Activated CD4-positive, alpha-beta T cell treated with anti-CD3 and anti-CD28 coated beads for 36 hours (primary cell): ENCODE measurements at regions not wholly inside any gene's neighbourhood (a gene's known extent, or its start where the extent isn't known, plus 50 kb on each side); places are given as distances from the start of the nearest gene placed in this dataset.

ENCODE experiments used
- ATAC-seq: fragments of 200-7000 bp; cut with Tn5 transposase; one replicate; pipeline ENCODE4 v1.10.0; 2021; ENCODE audit warnings: mild to moderate bottlenecking, moderate library complexity
- CTCF ChIA-PET: fragments of 350-600 bp; sonication (Branson Sonifier 250); formaldehyde crosslinking; loops from one replicate; lab custom pipeline; 2021; ENCODE audit warnings: antibody characterized with exemption; lab: Charles Lee
- POLR2A ChIA-PET: fragments of 350-600 bp; sonication (Branson Sonifier 250); formaldehyde crosslinking; loops from one replicate; lab custom pipeline; 2021; ENCODE audit warnings: antibody characterized with exemption, inconsistent platforms; lab: Charles Lee
- DNase-seq: peaks from one replicate; pipeline ENCODE4 v3.0.0-alpha.2; 2020
- H3K27ac Mint-ChIP-seq: one replicate; pipeline ENCODE4 v1.8.0; 2021; ENCODE audit warnings: mixed read lengths
- H3K27me3 Mint-ChIP-seq: one replicate; pipeline ENCODE4 v1.8.0; 2021; ENCODE audit warnings: mixed read lengths
- H3K36me3 Mint-ChIP-seq: one replicate; pipeline ENCODE4 v1.8.0; 2021; ENCODE audit warnings: low read depth, mixed read lengths
- H3K4me1 Mint-ChIP-seq: one replicate; pipeline ENCODE4 v1.8.0; 2021; ENCODE audit warnings: mixed read lengths
- H3K4me3 Mint-ChIP-seq: one replicate; pipeline ENCODE4 v1.8.0; 2021; ENCODE audit warnings: mild to moderate bottlenecking, moderate library complexity, mixed read lengths
- H3K9me3 Mint-ChIP-seq: one replicate; pipeline ENCODE4 v1.8.0; 2021; ENCODE audit warnings: low read depth, mixed read lengths
- intact Hi-C, 2 experiments: fragments of 100-400 bp; cut with DNase I in 1 of 2; cut with micrococcal nuclease in 1 of 2; formaldehyde crosslinking; loops; one replicate each; pipeline versions ENCODE4 v1.14.2 to v1.15.1; 2022 to 2024; cut with DNase I, micrococcal nuclease

DNA sequence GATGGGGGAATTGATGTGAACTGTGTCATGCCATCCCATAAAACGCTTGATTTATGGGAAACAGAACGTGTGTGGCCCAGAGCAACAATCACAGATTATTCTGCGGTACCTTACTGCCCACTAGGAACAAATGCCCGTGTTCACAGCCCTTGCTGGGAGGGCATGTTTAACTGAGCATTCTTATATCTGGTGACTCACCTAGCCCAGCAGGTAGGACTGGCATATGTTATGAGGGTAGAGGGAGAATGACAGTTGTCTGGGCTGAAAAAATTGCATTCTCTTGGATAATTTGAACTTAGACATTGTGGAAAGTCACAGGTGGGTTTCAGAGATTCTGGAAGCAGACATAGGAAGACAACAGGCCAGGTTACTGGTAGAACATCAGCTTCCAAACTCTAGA is 460.6 kb downstream of the DMRT2 start:
- ATAC-seq (no peak), DNase-seq (no peak)
- Mint-ChIP-seq H3K9me3 (no peaks in the 10 kb centered on the region), H3K4me1 (no peaks in the 10 kb centered on the region), H3K27me3 (peaks cover 8% of the 10 kb centered on the region), H3K27ac (no peak overlapping the region), H3K4me3 (no peak overlapping the region), H3K36me3 (no peaks in the 10 kb centered on the region)
- POLR2A ChIA-PET: no interaction called here
- intact Hi-C loops: no loop called here
- CTCF ChIA-PET: no interaction called here

GRCh38 chr9:1513105-1513504 is 462.9 kb downstream of the DMRT2 start:
- intact Hi-C loops: no loop called here
- no peak for ATAC-seq

GRCh38 chr9:1514250-1514649 is 464.1 kb downstream of the DMRT2 start:
- no peak for DNase-seq
- no peaks in the 10 kb centered on the region for H3K9me3 Mint-ChIP-seq
- no peak overlapping the region for H3K4me3 Mint-ChIP-seq
- no peak for ATAC-seq
- no peak overlapping the region for H3K27ac Mint-ChIP-seq
- peaks cover 10% of the 10 kb centered on the region for H3K27me3 Mint-ChIP-seq
- ChIA-PET CTCF (no interaction called here), POLR2A (no interaction called here)
- H3K36me3 Mint-ChIP-seq: no peaks in the 10 kb centered on the region
- intact Hi-C loops: no loop called here
- H3K4me1 Mint-ChIP-seq: no peaks in the 10 kb centered on the region

More at GRCh38 chr9:1513105-1513504, 462.9 kb downstream of the DMRT2 start:
- Mint-ChIP-seq H3K36me3 (no peaks in the 10 kb centered on the region), H3K4me1 (no peaks in the 10 kb centered on the region), H3K27ac (no peak overlapping the region), H3K9me3 (no peaks in the 10 kb centered on the region), H3K4me3 (no peak overlapping the region), H3K27me3 (peaks cover 8% of the 10 kb centered on the region)
- DNase-seq: no peak
- CTCF ChIA-PET: interaction anchor here (0.6 to 1.1 kb wide), 2 partner anchors 30 to 56 kb away, joined by 3 to 4 read pairs; no protein-coding TSS in a partner anchor
- POLR2A ChIA-PET: no interaction called here

DNA sequence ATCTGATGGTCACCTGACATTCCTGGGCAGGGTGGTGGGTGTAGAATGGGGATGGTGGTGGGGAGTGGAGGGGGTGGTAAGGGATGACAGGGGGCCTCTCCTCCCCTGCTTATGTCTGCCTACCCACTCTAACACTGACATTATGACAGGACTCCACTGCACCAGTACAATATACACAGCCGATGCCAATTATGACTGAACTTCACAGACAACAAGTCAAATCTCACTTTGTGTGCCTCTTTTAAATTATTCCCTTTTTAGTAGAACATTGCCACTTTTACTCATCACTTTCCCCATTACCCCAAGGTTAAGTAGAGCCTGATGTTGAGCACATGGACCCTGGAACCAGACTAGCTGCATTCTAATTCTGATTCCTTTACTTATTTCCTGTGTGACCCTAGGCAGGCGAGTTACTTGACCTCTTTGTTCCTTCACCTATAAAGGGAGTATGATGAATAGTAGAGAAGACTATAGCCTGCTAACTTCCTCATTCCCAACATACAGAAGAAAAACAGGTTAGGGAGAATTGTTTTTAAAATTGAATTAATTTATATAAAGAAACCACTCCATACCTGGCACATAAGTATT is 464.7 kb downstream of the DMRT2 start:
- intact Hi-C loops: no loop called here
- CTCF ChIA-PET: no interaction called here
- Mint-ChIP-seq H3K4me3 (no peak overlapping the region), H3K27ac (no peak overlapping the region), H3K4me1 (no peaks in the 10 kb centered on the region), H3K36me3 (no peaks in the 10 kb centered on the region), H3K27me3 (peaks cover 10% of the 10 kb centered on the region), H3K9me3 (no peaks in the 10 kb centered on the region)
- no peak for ATAC-seq
- DNase-seq: no peak
- POLR2A ChIA-PET: no interaction called here

DNA sequence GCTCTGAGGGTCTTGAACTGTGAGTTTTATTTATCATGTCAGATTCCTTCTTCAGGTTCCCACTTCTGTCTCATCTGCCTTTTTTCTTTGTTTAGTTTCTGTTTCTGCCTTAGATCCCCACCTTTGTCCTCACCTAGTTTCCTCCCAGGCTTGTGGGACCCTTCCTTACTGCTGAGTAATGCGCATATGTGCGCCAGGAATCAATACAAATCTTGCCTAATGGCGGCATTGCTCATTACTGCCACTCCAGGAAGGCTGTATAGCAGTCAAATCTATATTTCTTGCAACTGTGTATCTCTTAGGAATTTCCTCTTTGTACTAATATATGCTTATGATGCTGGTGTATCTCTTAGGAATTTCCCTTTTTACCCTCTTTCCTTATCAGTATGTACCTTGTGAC is 465.4 kb downstream of the DMRT2 start:
- H3K4me3 Mint-ChIP-seq: no peak overlapping the region
- H3K27ac Mint-ChIP-seq: no peak overlapping the region
- ATAC-seq: no peak
- ChIA-PET POLR2A (no interaction called here), CTCF (no interaction called here)
- H3K27me3 Mint-ChIP-seq: peaks cover 12% of the 10 kb centered on the region
- intact Hi-C loops: no loop called here
- DNase-seq: no peak
- no peaks in the 10 kb centered on the region for H3K9me3 Mint-ChIP-seq
- no peaks in the 10 kb centered on the region for H3K4me1 Mint-ChIP-seq
- no peaks in the 10 kb centered on the region for H3K36me3 Mint-ChIP-seq

DNA sequence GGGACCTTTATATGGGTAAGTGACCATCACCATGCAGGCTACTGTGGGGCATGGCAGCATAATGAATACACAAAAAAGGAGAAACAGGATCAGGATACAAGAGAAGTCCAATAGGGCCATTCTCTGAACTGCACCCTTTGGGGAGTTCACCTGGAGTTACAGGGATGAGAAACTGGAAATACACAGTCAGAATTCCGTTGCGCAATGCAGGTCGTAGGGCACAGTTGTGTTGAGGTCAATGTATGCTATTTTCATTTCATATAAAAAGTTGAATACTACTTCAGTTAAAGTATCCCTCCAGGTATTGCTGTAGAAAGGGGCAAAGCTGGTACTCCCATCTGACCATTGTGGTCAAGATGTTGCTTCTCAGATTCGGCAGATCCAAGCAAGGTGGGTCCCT is 471.4 kb downstream of the DMRT2 start:
- DNase-seq (no peak), ATAC-seq (no peak)
- POLR2A ChIA-PET: no interaction called here
- Mint-ChIP-seq H3K27ac (no peak overlapping the region), H3K36me3 (no peaks in the 10 kb centered on the region), H3K4me1 (no peaks in the 10 kb centered on the region), H3K27me3 (peaks cover 6% of the 10 kb centered on the region), H3K4me3 (no peak overlapping the region), H3K9me3 (no peaks in the 10 kb centered on the region)
- CTCF ChIA-PET: no interaction called here
- intact Hi-C loops: no loop called here

GRCh38 chr9:1522219-1522767 is 472.1 kb downstream of the DMRT2 start:
- Mint-ChIP-seq H3K27ac (no peak overlapping the region), H3K27me3 (peaks cover 6% of the 10 kb centered on the region), H3K4me3 (no peak overlapping the region), H3K4me1 (no peaks in the 10 kb centered on the region), H3K36me3 (no peaks in the 10 kb centered on the region), H3K9me3 (no peaks in the 10 kb centered on the region)
- intact Hi-C loops: no loop called here
- DNase-seq (no peak), ATAC-seq (no peak)
- POLR2A ChIA-PET: no interaction called here
- CTCF ChIA-PET: no interaction called here

DNA sequence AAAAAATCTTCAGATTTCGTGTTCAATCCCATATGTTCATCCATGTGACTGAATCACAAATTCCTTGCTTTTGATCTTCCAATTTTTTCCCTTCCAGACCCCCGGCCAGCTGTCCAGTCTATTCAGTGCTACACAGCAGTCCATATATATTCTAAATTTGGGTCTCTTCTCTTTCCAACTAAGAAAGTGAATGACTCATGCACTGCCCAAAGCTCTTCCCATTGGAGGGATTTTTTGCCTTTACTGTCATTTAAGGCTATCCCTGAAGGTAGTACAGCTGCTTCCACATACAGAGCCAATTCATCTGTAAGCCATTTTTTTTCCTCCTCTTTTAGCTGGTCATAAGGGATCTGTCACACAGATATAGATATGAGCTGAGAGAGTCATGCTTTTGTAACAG is 478.3 kb downstream of the DMRT2 start:
- H3K9me3 Mint-ChIP-seq: no peaks in the 10 kb centered on the region
- no peaks in the 10 kb centered on the region for H3K4me1 Mint-ChIP-seq

GRCh38 chr9:1530696-1531095 is 480.5 kb downstream of the DMRT2 start:
- Mint-ChIP-seq H3K27ac (no peak overlapping the region), H3K36me3 (no peaks in the 10 kb centered on the region), H3K4me3 (no peak overlapping the region), H3K9me3 (no peaks in the 10 kb centered on the region), H3K4me1 (peaks cover under 1% of the 10 kb centered on the region), H3K27me3 (peaks cover 3% of the 10 kb centered on the region)
- ATAC-seq (no peak), DNase-seq (no peak)
- intact Hi-C loops: no loop called here
- ChIA-PET POLR2A (no interaction called here), CTCF (no interaction called here)

More for the DNA sequence above, 478.3 kb downstream of the DMRT2 start:
- intact Hi-C loops: no loop called here
- Mint-ChIP-seq H3K27ac (no peak overlapping the region), H3K36me3 (no peaks in the 10 kb centered on the region), H3K4me3 (no peak overlapping the region), H3K27me3 (peaks cover 3% of the 10 kb centered on the region)
- ATAC-seq (no peak), DNase-seq (no peak)
- ChIA-PET CTCF (no interaction called here), POLR2A (no interaction called here)

- peaks cover 3% of the 10 kb centered on the region for H3K4me1 Mint-ChIP-seq
- POLR2A ChIA-PET: no interaction called here
- H3K4me3 Mint-ChIP-seq: no peak overlapping the region
Measured at GRCh38 chr9:1531424-1531823, 481.3 kb downstream of the DMRT2 start.

DNA sequence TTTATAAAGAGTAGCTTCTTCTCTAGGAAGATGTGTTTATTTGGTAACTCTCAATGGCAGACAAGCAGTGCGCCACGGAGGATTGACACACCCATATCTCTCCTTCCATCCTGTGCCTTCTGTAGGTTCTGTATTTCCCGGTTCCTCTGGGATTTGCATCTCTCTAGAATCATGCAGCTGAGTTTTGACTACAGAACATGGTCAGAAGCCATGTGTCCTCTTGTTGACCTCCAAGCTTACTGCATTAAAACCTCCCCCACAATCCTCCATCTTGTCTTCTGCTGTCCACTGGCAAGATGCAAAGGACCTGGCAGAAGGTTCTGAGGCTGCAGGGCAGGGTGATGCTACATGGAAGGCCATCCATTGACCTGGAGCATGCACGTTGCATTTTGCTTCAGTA is 482.0 kb downstream of the DMRT2 start:
- no peak for DNase-seq
- Mint-ChIP-seq H3K4me3 (no peak overlapping the region), H3K4me1 (peaks cover 9% of the 10 kb centered on the region), H3K9me3 (no peaks in the 10 kb centered on the region), H3K27me3 (peaks cover 3% of the 10 kb centered on the region), H3K27ac (no peak overlapping the region), H3K36me3 (no peaks in the 10 kb centered on the region)
- ATAC-seq: no peak
- POLR2A ChIA-PET: no interaction called here
- CTCF ChIA-PET: no interaction called here
- intact Hi-C loops: no loop called here

More at GRCh38 chr9:1531424-1531823, 481.3 kb downstream of the DMRT2 start:
- H3K9me3 Mint-ChIP-seq: no peaks in the 10 kb centered on the region
- H3K36me3 Mint-ChIP-seq: no peaks in the 10 kb centered on the region
- no peak overlapping the region for H3K27ac Mint-ChIP-seq
- no peak for ATAC-seq
- intact Hi-C loops: no loop called here
- peaks cover 3% of the 10 kb centered on the region for H3K27me3 Mint-ChIP-seq
- CTCF ChIA-PET: no interaction called here
- no peak for DNase-seq

DNA sequence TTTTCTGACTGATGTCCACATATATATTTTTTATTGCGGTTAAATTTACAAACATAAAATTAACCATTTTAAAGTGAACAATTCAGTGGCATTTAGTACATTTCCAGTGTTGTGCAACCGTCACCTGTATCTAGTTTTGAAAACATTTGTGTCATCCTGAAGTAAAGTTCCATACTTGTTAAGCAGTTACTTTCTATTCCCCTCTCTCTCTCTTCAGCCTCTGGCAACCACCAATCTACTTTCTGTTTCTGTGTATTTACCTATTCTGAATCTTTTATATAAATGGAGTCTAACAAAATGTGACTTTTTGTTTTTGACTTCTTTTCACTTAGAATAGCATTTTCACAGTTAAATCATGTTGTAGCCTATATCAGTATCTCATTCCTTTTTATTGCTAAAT is 480.1 kb upstream of the SMARCA2 start:
- ChIA-PET CTCF (no interaction called here), POLR2A (no interaction called here)
- DNase-seq (no peak), ATAC-seq (no peak)
- H3K27ac Mint-ChIP-seq: no peak overlapping the region
- peaks cover 4% of the 10 kb centered on the region for H3K27me3 Mint-ChIP-seq
- no peak overlapping the region for H3K4me3 Mint-ChIP-seq
- no peaks in the 10 kb centered on the region for H3K9me3 Mint-ChIP-seq
- no peaks in the 10 kb centered on the region for H3K36me3 Mint-ChIP-seq
- peaks cover 9% of the 10 kb centered on the region for H3K4me1 Mint-ChIP-seq
- intact Hi-C loops: no loop called here
